HUES48 (cell line): ENCODE measurements at regions not wholly inside any gene's neighbourhood (a gene's known extent, or its start where the extent isn't known, plus 50 kb on each side); places are given as distances from the start of the nearest gene placed in this dataset.
A peak's percentile ranks its signal among the peaks of the same experiment; 100 is the strongest.
"Not testable (repeated sequence)": the region's sequence is repeated elsewhere in the genome, so short reads cannot be mapped to it uniquely, and the experiment has no call there.

Experiments
- H3K27ac ChIP-seq: one replicate; pipeline ENCODE4 v1.7.0; 2013; ENCODE audit warnings: low read depth, low read length, inconsistent platforms
- H3K27me3 ChIP-seq: 2 replicates; pipeline ENCODE4 v1.6.1; 2013; ENCODE audit warnings: mild to moderate bottlenecking, low read length; ENCODE audit not compliant: control insufficient read depth, insufficient read depth
- H3K36me3 ChIP-seq: 2 replicates; pipeline ENCODE4 v1.6.1; 2013; ENCODE audit warnings: low read length; ENCODE audit not compliant: control insufficient read depth, insufficient read depth
- H3K4me1 ChIP-seq: 2 replicates; pipeline ENCODE4 v1.6.1; 2013; ENCODE audit warnings: mild to moderate bottlenecking, low read length; ENCODE audit not compliant: control insufficient read depth, insufficient read depth
- H3K4me3 ChIP-seq: 2 replicates; pipeline ENCODE4 v1.5.1; 2013; ENCODE audit warnings: mild to moderate bottlenecking, low read depth, low read length
- H3K9ac ChIP-seq: 2 replicates; pipeline ENCODE4 v1.6.1; 2013; ENCODE audit warnings: mild to moderate bottlenecking, low read depth, low read length, moderate library complexity
- H3K9me3 ChIP-seq: 2 replicates; pipeline ENCODE4 v1.6.1; 2013; ENCODE audit warnings: low read length; ENCODE audit not compliant: control insufficient read depth, insufficient read depth

- Histone ChIP-seq H3K4me1 (peaks cover 61% of the 10 kb centered on the region), H3K9me3 (no peaks in the 10 kb centered on the region), H3K27ac (peak overlapping the region; percentile 86), H3K4me3 (no peak overlapping the region), H3K9ac (no peak overlapping the region; the same call in 1 of the 2 replicates), H3K36me3 (no peaks in the 10 kb centered on the region), H3K27me3 (no peaks in the 10 kb centered on the region)
These were observed 239.6 kb downstream of the SKIDA1 start for GRCh38 chr10:21285742-21286331.

- H3K4me3 ChIP-seq: no peak overlapping the region
- no peaks in the 10 kb centered on the region for H3K9me3 ChIP-seq
- H3K4me1 ChIP-seq: peaks cover 56% of the 10 kb centered on the region
- no peak overlapping the region; the same call in 1 of the 2 replicates for H3K9ac ChIP-seq
- H3K36me3 ChIP-seq: no peaks in the 10 kb centered on the region
- H3K27me3 ChIP-seq: no peaks in the 10 kb centered on the region
- peak overlapping the region; percentile 86 for H3K27ac ChIP-seq
These were observed 240.3 kb downstream of the SKIDA1 start for GRCh38 chr10:21285207-21285606.

DNA sequence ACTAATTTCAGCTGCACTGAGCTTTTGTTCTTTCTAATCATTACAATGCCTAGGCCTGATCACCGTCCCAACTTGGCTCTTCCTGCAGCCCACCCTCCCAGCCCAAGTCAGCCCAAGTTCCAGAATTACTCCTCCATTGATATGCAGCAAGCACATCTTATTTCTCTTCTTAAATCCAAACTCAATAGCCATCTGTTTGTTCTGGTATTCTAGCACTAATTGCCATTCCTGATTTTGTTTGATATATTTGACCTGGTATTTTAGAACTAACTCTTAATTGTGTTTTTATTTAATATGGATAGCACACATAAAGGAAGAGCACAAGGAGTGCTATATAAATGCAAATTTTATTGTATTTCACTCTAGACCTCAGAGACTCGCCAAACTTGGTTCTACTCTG lies 241.2 kb downstream of the SKIDA1 start:
- no peaks in the 10 kb centered on the region for H3K36me3 ChIP-seq
- no peak overlapping the region for H3K4me3 ChIP-seq
- peaks cover 52% of the 10 kb centered on the region for H3K4me1 ChIP-seq
- no peaks in the 10 kb centered on the region for H3K9me3 ChIP-seq
- H3K27me3 ChIP-seq: no peaks in the 10 kb centered on the region
- no peak overlapping the region for H3K9ac ChIP-seq
- H3K27ac ChIP-seq: peak overlapping the region; percentile 86

DNA sequence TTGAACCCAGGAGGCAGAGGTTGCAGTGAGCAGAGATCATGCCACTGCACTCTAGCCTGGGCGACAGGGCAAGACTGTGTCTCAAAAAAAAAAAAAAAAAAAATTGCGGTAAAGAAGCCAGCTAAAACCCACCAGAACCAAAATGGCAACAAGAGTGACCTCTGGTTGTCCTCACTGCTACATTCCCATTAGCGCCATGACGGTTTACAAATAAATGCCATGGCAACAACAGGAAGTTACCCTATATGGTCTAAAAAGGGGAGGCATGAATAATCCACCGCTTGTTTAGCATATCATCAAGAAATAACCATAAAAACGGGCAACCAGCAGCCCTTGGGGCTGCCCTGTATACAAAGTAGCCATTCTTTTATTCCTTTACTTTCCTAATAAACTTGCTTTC lies 242.4 kb downstream of the SKIDA1 start:
- Histone ChIP-seq H3K4me1 (peaks cover 60% of the 10 kb centered on the region), H3K27ac (peak overlapping the region; percentile 93)
- not testable (repeated sequence) for H3K9ac ChIP-seq, H3K9me3 ChIP-seq, H3K27me3 ChIP-seq, H3K36me3 ChIP-seq, H3K4me3 ChIP-seq

GRCh38 chr10:21281765-21282484 lies 243.6 kb downstream of the SKIDA1 start:
- Histone ChIP-seq H3K36me3 (no peaks in the 10 kb centered on the region), H3K9me3 (no peaks in the 10 kb centered on the region), H3K9ac (peak overlapping the region; percentile 50), H3K4me1 (peaks cover 56% of the 10 kb centered on the region), H3K27me3 (no peaks in the 10 kb centered on the region), H3K4me3 (peak overlapping the region; percentile 34), H3K27ac (peak overlapping the region; percentile 93)

DNA sequence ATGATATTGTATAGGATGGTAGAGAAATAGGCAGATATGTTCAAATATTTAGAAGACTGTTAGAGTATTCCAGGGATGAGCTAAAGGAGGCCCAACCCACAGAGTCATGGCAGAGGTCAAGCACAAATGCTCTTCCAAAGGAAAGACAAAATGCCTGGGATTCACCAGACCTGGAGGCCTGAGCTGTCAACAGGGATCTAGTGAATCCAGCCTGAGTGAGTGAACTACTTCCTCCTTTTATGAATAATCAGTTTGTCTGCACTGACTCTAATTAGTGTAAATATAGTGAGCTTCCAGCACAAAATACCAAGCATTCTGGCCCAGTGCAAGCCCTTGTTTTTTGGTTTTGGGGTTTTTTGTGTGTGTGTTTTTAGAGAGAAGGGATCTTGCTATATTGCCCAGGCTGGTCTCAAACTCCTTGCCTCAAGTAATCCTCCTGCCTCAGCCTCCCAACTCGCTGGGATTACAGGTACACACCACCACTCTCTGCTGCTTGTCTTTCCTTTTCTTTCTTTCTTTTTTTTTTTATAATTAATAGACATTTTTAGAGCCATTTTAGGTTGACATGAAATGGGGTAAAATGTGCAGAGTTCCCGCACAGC lies 244.4 kb downstream of the SKIDA1 start:
- peak overlapping the region; percentile 93 for H3K27ac ChIP-seq
- H3K9me3 ChIP-seq: no peaks in the 10 kb centered on the region
- H3K27me3 ChIP-seq: no peaks in the 10 kb centered on the region
- H3K36me3 ChIP-seq: no peaks in the 10 kb centered on the region
- H3K4me3 ChIP-seq: peak overlapping the region; percentile 34; the same call in 1 of the 2 replicates
- peak overlapping the region; percentile 32 for H3K9ac ChIP-seq
- H3K4me1 ChIP-seq: peaks cover 56% of the 10 kb centered on the region

GRCh38 chr10:21280037-21280436 lies 245.4 kb downstream of the SKIDA1 start:
- no peak overlapping the region for H3K9ac ChIP-seq
- H3K4me3 ChIP-seq: no peak overlapping the region
- H3K27me3 ChIP-seq: no peaks in the 10 kb centered on the region
- no peaks in the 10 kb centered on the region for H3K36me3 ChIP-seq
- peak overlapping the region; percentile 93 for H3K27ac ChIP-seq
- H3K4me1 ChIP-seq: peaks cover 46% of the 10 kb centered on the region
- H3K9me3 ChIP-seq: no peaks in the 10 kb centered on the region

DNA sequence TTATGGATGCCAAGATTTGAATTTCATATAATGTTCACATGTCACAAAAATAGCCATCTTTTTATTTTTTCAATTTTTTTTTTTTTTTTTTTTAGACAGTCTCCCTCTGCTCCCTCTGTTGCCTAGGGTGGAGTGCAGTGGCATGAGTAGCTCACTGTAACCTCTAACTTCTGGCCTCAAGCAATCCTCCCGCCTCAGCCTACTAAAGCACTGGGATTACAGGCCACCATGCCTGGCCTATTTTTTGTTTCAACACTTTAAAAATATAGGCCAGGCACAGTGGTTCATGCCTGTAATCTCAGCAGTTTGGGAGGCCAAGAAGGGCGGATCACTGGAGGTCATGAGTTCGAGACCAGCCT lies 246.3 kb downstream of the SKIDA1 start:
- no peak overlapping the region for H3K4me3 ChIP-seq
- H3K9ac ChIP-seq: no peak overlapping the region
- H3K27ac ChIP-seq: no peak overlapping the region
- H3K27me3 ChIP-seq: no peaks in the 10 kb centered on the region
- no peaks in the 10 kb centered on the region for H3K9me3 ChIP-seq
- no peaks in the 10 kb centered on the region for H3K36me3 ChIP-seq
- peaks cover 37% of the 10 kb centered on the region for H3K4me1 ChIP-seq

- no peaks in the 10 kb centered on the region for H3K36me3 ChIP-seq
- H3K9ac ChIP-seq: no peak overlapping the region
- peaks cover 32% of the 10 kb centered on the region for H3K4me1 ChIP-seq
- H3K27ac ChIP-seq: peak overlapping the region; percentile 24
- H3K4me3 ChIP-seq: no peak overlapping the region
- H3K27me3 ChIP-seq: no peaks in the 10 kb centered on the region
- no peaks in the 10 kb centered on the region for H3K9me3 ChIP-seq
These were observed 246.8 kb downstream of the SKIDA1 start for GRCh38 chr10:21278491-21279216.

DNA sequence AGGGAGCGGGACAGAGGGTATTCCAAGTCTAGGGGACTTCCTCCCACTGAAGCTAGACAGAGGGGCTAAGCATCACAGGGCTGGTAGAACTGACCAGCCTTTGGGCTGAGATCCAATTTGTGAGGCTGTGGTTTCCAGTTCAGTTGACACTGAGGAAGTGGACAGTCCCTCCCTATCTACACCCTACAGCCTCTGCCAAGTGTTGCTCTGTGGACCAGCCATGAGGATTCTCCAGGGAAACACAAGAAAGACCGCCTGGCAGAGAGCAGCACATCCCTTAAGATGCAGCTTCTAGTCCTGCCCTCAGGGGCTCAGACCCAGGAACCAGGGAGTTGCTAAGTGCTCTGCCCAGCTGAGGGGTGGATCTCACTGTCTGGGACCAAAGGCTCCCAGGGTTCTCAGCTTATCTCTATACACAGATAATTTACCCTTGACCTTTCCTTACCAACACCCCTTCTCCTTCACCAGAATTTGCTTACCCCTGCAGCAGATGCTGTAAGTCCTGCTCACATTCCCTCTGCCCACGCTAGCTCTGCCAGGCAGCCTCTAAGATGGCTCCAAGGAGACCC lies 252.0 kb downstream of the SKIDA1 start:
- no peak overlapping the region for H3K9ac ChIP-seq
- H3K4me1 ChIP-seq: 0 out of 2 replicates have a peak, but pooled peaks cover under 1% of the 10 kb centered on the region
- H3K27ac ChIP-seq: no peak overlapping the region
- no peaks in the 10 kb centered on the region for H3K27me3 ChIP-seq
- H3K9me3 ChIP-seq: no peaks in the 10 kb centered on the region; the same call in 1 of the 2 replicates
- no peak overlapping the region for H3K4me3 ChIP-seq
- H3K36me3 ChIP-seq: no peaks in the 10 kb centered on the region
